GM21360 (cell line): ENCODE measurements at regions not wholly inside any gene's neighbourhood (a gene's known extent, or its start where the extent isn't known, plus 50 kb on each side); places are given as distances from the start of the nearest gene placed in this dataset.
"Not testable (repeated sequence)": the region's sequence is repeated elsewhere in the genome, so short reads cannot be mapped to it uniquely, and the experiment has no call there.

Experiments
- ATAC-seq: cut with Tn5 transposase; IDR thresholded peaks from one replicate; pipeline ENCODE4 v1.9.1; 2021; ENCODE audit warnings: mild to moderate bottlenecking, moderate library complexity; ENCODE audit not compliant: unreplicated experiment

- ATAC-seq = no peak
Observed at GRCh38 chr2:225254363-225254762, 145.1 kb upstream of the NYAP2 start.

GRCh38 chr2:225244933-225245332, 154.6 kb upstream of the NYAP2 start:
- ATAC-seq = no peak

- no peak for ATAC-seq
Observed at GRCh38 chr2:225236769-225237323, 162.7 kb upstream of the NYAP2 start.

- ATAC-seq = no peak
Observed at GRCh38 chr2:225233234-225233633, 166.3 kb upstream of the NYAP2 start.

GRCh38 chr2:225231900-225232299, 167.6 kb upstream of the NYAP2 start:
- no peak for ATAC-seq

GRCh38 chr2:225229346-225229745, 170.2 kb upstream of the NYAP2 start:
- ATAC-seq = not testable (repeated sequence)

- no peak for ATAC-seq
Observed at GRCh38 chr2:225226441-225226840, 173.1 kb upstream of the NYAP2 start.

- ATAC-seq = no peak
Observed at GRCh38 chr2:225223301-225223700, 176.2 kb upstream of the NYAP2 start.

GRCh38 chr2:225207471-225207870, 165.2 kb upstream of the DOCK10 start:
- ATAC-seq = no peak

- ATAC-seq = no peak
Observed at GRCh38 chr2:225207043-225207442, 164.8 kb upstream of the DOCK10 start.

GRCh38 chr2:225196579-225196978, 154.3 kb upstream of the DOCK10 start:
- no peak for ATAC-seq

- ATAC-seq = no peak
Observed at GRCh38 chr2:225192869-225193268, 150.6 kb upstream of the DOCK10 start.

GRCh38 chr2:225190987-225191386, 148.7 kb upstream of the DOCK10 start:
- ATAC-seq = no peak

- no peak for ATAC-seq
Observed at GRCh38 chr2:225184948-225185347, 142.7 kb upstream of the DOCK10 start.

GRCh38 chr2:225182126-225182525, 139.9 kb upstream of the DOCK10 start:
- no peak for ATAC-seq

- no peak for ATAC-seq
Observed at GRCh38 chr2:225177098-225177497, 134.8 kb upstream of the DOCK10 start.

- no peak for ATAC-seq
Observed at GRCh38 chr2:225173909-225174308, 131.6 kb upstream of the DOCK10 start.

GRCh38 chr2:225171350-225171749, 129.1 kb upstream of the DOCK10 start:
- ATAC-seq = no peak

GRCh38 chr2:225170162-225170561, 127.9 kb upstream of the DOCK10 start:
- no peak for ATAC-seq

GRCh38 chr2:225169396-225169795, 127.1 kb upstream of the DOCK10 start:
- no peak for ATAC-seq

GRCh38 chr2:225165052-225165451, 122.8 kb upstream of the DOCK10 start:
- no peak for ATAC-seq

GRCh38 chr2:225164401-225165050, 122.3 kb upstream of the DOCK10 start:
- no peak for ATAC-seq

GRCh38 chr2:225158360-225158759, 116.1 kb upstream of the DOCK10 start:
- no peak for ATAC-seq
